ENCODE measurements at regions not wholly inside any gene's neighbourhood (a gene's known extent, or its start where the extent isn't known, plus 50 kb on each side); places are given as distances from the start of the nearest gene placed in this dataset.

- TF ChIP-seq CTCF (conservative IDR thresholded peaks at IDR 0.05) (no peak), EZH2 (IDR thresholded peaks at IDR 0.05; ENCODE audit: low read depth) (no peak)
These were observed 141.9 kb upstream of the KLF6 start for GRCh38 chr10:3926675-3927525.
